Uterus (tissue), 2 donors: ENCODE measurements at regions not wholly inside any gene's neighbourhood (a gene's known extent, or its start where the extent isn't known, plus 50 kb on each side); places are given as distances from the start of the nearest gene placed in this dataset.

Experiments used
- POLR2A ChIP-seq, 2 donors: fragments of 450-650 bp; IDR thresholded peaks; one replicate each; pipeline ENCODE4 v1.6.1; 2016; ENCODE audit warnings: antibody characterized with exemption in 2 of 2, mild to moderate bottlenecking in 1 of 2, moderate library complexity in 1 of 2
- TF ChIP-seq, protein P1 (sequence below), 4 experiments: fragments of 200-600 bp in 2 of 4; fragments of 450-650 bp in 2 of 4; sonication (generic) in 2 of 4; IDR thresholded peaks; one replicate each; pipeline ENCODE4 v1.5.1; 2016 to 2019; ENCODE audit warnings: antibody characterized with exemption in 4 of 4, mild to moderate bottlenecking in 2 of 4, moderate library complexity in 1 of 4

DNA sequence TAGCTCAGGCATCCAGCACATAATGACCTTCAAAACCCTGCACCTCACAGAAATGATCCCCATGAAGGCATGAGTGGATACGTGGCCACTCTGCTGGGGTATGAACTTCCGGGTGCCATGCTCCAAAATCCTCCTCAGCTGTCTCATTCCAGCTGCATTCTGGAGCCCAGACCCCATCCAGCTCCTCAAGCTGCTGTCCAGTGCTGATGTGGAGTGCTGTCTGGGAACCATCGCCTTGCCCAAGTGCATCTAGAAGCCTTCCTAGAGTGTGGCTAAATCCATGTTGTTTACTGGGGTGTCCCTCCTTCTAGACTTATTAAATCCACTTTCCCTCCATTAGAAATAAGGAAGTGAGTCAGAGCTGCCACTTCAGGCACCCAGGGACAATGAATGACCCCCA is 130.8 kb upstream of the PTPRT start:
- TF ChIP-seq, protein P1, sequence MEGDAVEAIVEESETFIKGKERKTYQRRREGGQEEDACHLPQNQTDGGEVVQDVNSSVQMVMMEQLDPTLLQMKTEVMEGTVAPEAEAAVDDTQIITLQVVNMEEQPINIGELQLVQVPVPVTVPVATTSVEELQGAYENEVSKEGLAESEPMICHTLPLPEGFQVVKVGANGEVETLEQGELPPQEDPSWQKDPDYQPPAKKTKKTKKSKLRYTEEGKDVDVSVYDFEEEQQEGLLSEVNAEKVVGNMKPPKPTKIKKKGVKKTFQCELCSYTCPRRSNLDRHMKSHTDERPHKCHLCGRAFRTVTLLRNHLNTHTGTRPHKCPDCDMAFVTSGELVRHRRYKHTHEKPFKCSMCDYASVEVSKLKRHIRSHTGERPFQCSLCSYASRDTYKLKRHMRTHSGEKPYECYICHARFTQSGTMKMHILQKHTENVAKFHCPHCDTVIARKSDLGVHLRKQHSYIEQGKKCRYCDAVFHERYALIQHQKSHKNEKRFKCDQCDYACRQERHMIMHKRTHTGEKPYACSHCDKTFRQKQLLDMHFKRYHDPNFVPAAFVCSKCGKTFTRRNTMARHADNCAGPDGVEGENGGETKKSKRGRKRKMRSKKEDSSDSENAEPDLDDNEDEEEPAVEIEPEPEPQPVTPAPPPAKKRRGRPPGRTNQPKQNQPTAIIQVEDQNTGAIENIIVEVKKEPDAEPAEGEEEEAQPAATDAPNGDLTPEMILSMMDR (IDR thresholded peaks at IDR 0.05), result no peak
- no peak for TF ChIP-seq POLR2A (IDR thresholded peaks at IDR 0.05)
